H9 (cell line): ENCODE measurements at regions not wholly inside any gene's neighbourhood (a gene's known extent, or its start where the extent isn't known, plus 50 kb on each side); places are given as distances from the start of the nearest gene placed in this dataset.

ENCODE experiments used
- DNase-seq: peaks from one replicate; pipeline ENCODE4 v3.0.0-alpha.2; 2017
- H2AFZ ChIP-seq: one replicate; pipeline ENCODE4 v1.6.1; 2013; ENCODE audit warnings: mild to moderate bottlenecking, low read length, control low read depth, moderate library complexity
- H2AK5ac ChIP-seq: 2 replicates; pipeline ENCODE4 v1.6.1; 2013; ENCODE audit warnings: low read length, control low read depth, mixed read lengths; ENCODE audit not compliant: insufficient read length
- H2BK120ac ChIP-seq: one replicate; pipeline ENCODE4 v1.6.1; 2013; ENCODE audit warnings: low read depth, mild to moderate bottlenecking, low read length, control low read depth, inconsistent platforms; ENCODE audit not compliant: poor library complexity, severe bottlenecking
- H2BK12ac ChIP-seq: 2 replicates; pipeline ENCODE4 v1.6.1; 2013; ENCODE audit warnings: low read length, control low read depth, mixed read lengths, low read depth; ENCODE audit not compliant: insufficient read length
- H2BK15ac ChIP-seq: 2 replicates; pipeline ENCODE4 v1.6.1; 2013; ENCODE audit warnings: low read depth, low read length, control low read depth
- H2BK20ac ChIP-seq: one replicate; pipeline ENCODE4 v1.6.1; 2013; ENCODE audit warnings: low read depth, mild to moderate bottlenecking, low read length, control low read depth, inconsistent platforms; ENCODE audit not compliant: poor library complexity, severe bottlenecking
- H2BK5ac ChIP-seq: 2 replicates; pipeline ENCODE4 v1.6.1; 2013; ENCODE audit warnings: low read length, control low read depth, mixed read lengths; ENCODE audit not compliant: insufficient read length
- H3K14ac ChIP-seq: 2 replicates; pipeline ENCODE4 v1.6.1; 2013; ENCODE audit warnings: low read length, control low read depth; ENCODE audit not compliant: insufficient read depth
- H3K18ac ChIP-seq: 2 replicates; pipeline ENCODE4 v1.6.1; 2013; ENCODE audit warnings: low read depth, mild to moderate bottlenecking, mixed read lengths, low read length, control low read depth; ENCODE audit not compliant: insufficient read length
- H3K23ac ChIP-seq: 2 replicates; pipeline ENCODE4 v1.6.1; 2013; ENCODE audit warnings: low read length, control low read depth, mixed read lengths, low read depth; ENCODE audit not compliant: insufficient read length
- H3K23me2 ChIP-seq: 2 replicates; pipeline ENCODE4 v1.6.1; 2013; ENCODE audit warnings: low read depth, mild to moderate bottlenecking, mixed read lengths, low read length, control low read depth; ENCODE audit not compliant: insufficient read length, poor library complexity, severe bottlenecking
- H3K27ac ChIP-seq: 2 replicates; pipeline ENCODE4 v1.5.1; 2013; ENCODE audit warnings: low read length, control low read depth, mixed read lengths, low read depth; ENCODE audit not compliant: insufficient read length
- H3K27me3 ChIP-seq: 2 replicates; pipeline ENCODE4 v1.6.1; 2013; ENCODE audit warnings: low read length, control low read depth, inconsistent platforms; ENCODE audit not compliant: insufficient read depth
- H3K4ac ChIP-seq: 2 replicates; pipeline ENCODE4 v1.6.1; 2013; ENCODE audit warnings: low read depth, mild to moderate bottlenecking, control low read depth, inconsistent platforms, low read length, moderate library complexity
- H3K4me1 ChIP-seq: 2 replicates; pipeline ENCODE4 v1.6.1; 2013; ENCODE audit warnings: low read length, control low read depth, inconsistent platforms; ENCODE audit not compliant: insufficient read depth
- H3K4me2 ChIP-seq: 2 replicates; pipeline ENCODE4 v1.6.1; 2013; ENCODE audit warnings: low read length, control low read depth, mixed read lengths; ENCODE audit not compliant: insufficient read length, insufficient read depth
- H3K56ac ChIP-seq: 2 replicates; pipeline ENCODE4 v1.6.1; 2013; ENCODE audit warnings: low read depth, mild to moderate bottlenecking, mixed read lengths, low read length, control low read depth; ENCODE audit not compliant: insufficient read length
- H3K79me1 ChIP-seq: 2 replicates; pipeline ENCODE4 v1.6.1; 2013; ENCODE audit warnings: low read depth, mild to moderate bottlenecking, moderate library complexity, low read length, control low read depth, inconsistent platforms; ENCODE audit not compliant: insufficient read depth, poor library complexity, severe bottlenecking
- H3K79me2 ChIP-seq: 2 replicates; pipeline ENCODE4 v1.6.1; 2013; ENCODE audit warnings: low read length, control low read depth, inconsistent platforms; ENCODE audit not compliant: insufficient read depth
- H3K9ac ChIP-seq: 2 replicates; pipeline ENCODE4 v1.6.1; 2013; ENCODE audit warnings: low read length, control low read depth, mixed read lengths; ENCODE audit not compliant: insufficient read length; ENCODE audit errors: extremely low read depth
- H3K9me3 ChIP-seq: one replicate; pipeline ENCODE4 v1.6.1; 2013; ENCODE audit warnings: low read depth, low read length, inconsistent platforms; ENCODE audit not compliant: control insufficient read depth
- H3T11ph ChIP-seq: one replicate; pipeline ENCODE4 v1.6.1; 2013; ENCODE audit warnings: mild to moderate bottlenecking, low read length, control low read depth, inconsistent platforms
- H4K20me1 ChIP-seq: one replicate; pipeline ENCODE4 v1.6.1; 2013; ENCODE audit not compliant: control insufficient read depth, insufficient read length, insufficient read depth
- H4K5ac ChIP-seq: 2 replicates; pipeline ENCODE4 v1.6.1; 2013; ENCODE audit warnings: low read depth, mild to moderate bottlenecking, mixed read lengths, low read length, control low read depth; ENCODE audit not compliant: insufficient read length
- H4K8ac ChIP-seq: replicated peaks from 2 replicates; pipeline ENCODE4 v1.6.1; 2013; ENCODE audit warnings: low read length, control low read depth, mixed read lengths, low read depth; ENCODE audit not compliant: insufficient read length
- H4K91ac ChIP-seq: 2 replicates; pipeline ENCODE4 v1.6.1; 2013; ENCODE audit warnings: low read depth, mild to moderate bottlenecking, moderate library complexity, mixed read lengths, low read length, control low read depth; ENCODE audit not compliant: insufficient read length
- H3K27ac Mint-ChIP-seq, 3 experiments: 2 replicates in 2 of 3; 3 replicates in 1 of 3; pipeline ENCODE4 v1.8.0; 2020 to 2021; ENCODE audit warnings: mixed read lengths in 3 of 3, mild to moderate bottlenecking in 1 of 3, moderate library complexity in 1 of 3
- H3K27me3 Mint-ChIP-seq: 2 replicates; pipeline ENCODE4 v1.8.0; 2021; ENCODE audit warnings: low read depth, mild to moderate bottlenecking, moderate library complexity, mixed read lengths
- H3K36me3 Mint-ChIP-seq, 3 experiments: 2 replicates in 2 of 3; 3 replicates in 1 of 3; pipeline ENCODE4 v1.8.0; 2020 to 2021; ENCODE audit warnings: low read depth in 3 of 3, mixed read lengths in 3 of 3; ENCODE audit not compliant: insufficient read depth in 1 of 3
- H3K4me1 Mint-ChIP-seq, 2 experiments: 2 replicates each; pipeline ENCODE4 v1.8.0; 2020; ENCODE audit warnings: mixed read lengths in 2 of 2
- H3K4me3 Mint-ChIP-seq, 2 experiments: 2 replicates in 1 of 2; 3 replicates in 1 of 2; pipeline ENCODE4 v1.8.0; 2020 to 2021; ENCODE audit warnings: mild to moderate bottlenecking in 2 of 2, mixed read lengths in 2 of 2, moderate library complexity in 1 of 2
- H3K9me3 Mint-ChIP-seq, 2 experiments: 2 replicates in 1 of 2; 3 replicates in 1 of 2; pipeline ENCODE4 v1.8.0; 2020; ENCODE audit warnings: mild to moderate bottlenecking in 2 of 2, mixed read lengths in 2 of 2, moderate library complexity in 1 of 2
- WGBS: extraction: QIAGEN DNeasy Blood & Tissue Kit; methylation state at CpG from one replicate; pipeline ENCODE4 v1.1.7; 2013; ENCODE audit warnings: missing lambda C conversion rate, low lambda C conversion rate, mixed read lengths; ENCODE audit not compliant: insufficient read length; ENCODE audit errors: extremely low coverage; 5-methylcytosine and 5-hydroxymethylcytosine counted together
- TF ChIP-seq, protein P1 (sequence below): fragments of 200-600 bp; sonication (generic); conservative IDR thresholded peaks from 3 replicates; pipeline ENCODE4 v1.8.0; 2021; ENCODE audit warnings: antibody characterized with exemption, mild to moderate bottlenecking

- Mint-ChIP-seq H3K27me3 (no peaks in the 10 kb centered on the region), H3K27ac (no peak overlapping the region), H3K9me3 (peaks cover 2 to 5% of the 10 kb centered on the region in 2 experiments; a peak in 3 of 5 replicates), H3K4me1 (no peaks in the 10 kb centered on the region), H3K36me3 (no peaks in the 10 kb centered on the region; a peak in 2 of 7 replicates), H3K4me3 (no peak overlapping the region)
- Histone ChIP-seq H3K79me1 (no peaks in the 10 kb centered on the region), H2BK120ac (no peak overlapping the region), H3K9ac (no peak overlapping the region), H3K56ac (no peak overlapping the region), H3K27ac (no peak overlapping the region), H3K4ac (no peak overlapping the region), H2BK5ac (no peak overlapping the region), H3T11ph (no peak overlapping the region), H2BK12ac (no peak overlapping the region), H3K27me3 (no peaks in the 10 kb centered on the region), H2BK15ac (no peak overlapping the region), H3K4me2 (no peak overlapping the region), H4K20me1 (no peaks in the 10 kb centered on the region), H3K23me2 (no peaks in the 10 kb centered on the region), H3K79me2 (no peaks in the 10 kb centered on the region), H2AK5ac (no peak overlapping the region), H2BK20ac (no peak overlapping the region), H3K18ac (no peak overlapping the region), H4K5ac (no peak overlapping the region), H4K91ac (no peak overlapping the region), H3K4me1 (no peaks in the 10 kb centered on the region), H3K14ac (no peak overlapping the region), H3K9me3 (no peaks in the 10 kb centered on the region), H4K8ac (no peak overlapping the region), H2AFZ (no peak overlapping the region), H3K23ac (no peak overlapping the region)
- TF ChIP-seq, protein P1, sequence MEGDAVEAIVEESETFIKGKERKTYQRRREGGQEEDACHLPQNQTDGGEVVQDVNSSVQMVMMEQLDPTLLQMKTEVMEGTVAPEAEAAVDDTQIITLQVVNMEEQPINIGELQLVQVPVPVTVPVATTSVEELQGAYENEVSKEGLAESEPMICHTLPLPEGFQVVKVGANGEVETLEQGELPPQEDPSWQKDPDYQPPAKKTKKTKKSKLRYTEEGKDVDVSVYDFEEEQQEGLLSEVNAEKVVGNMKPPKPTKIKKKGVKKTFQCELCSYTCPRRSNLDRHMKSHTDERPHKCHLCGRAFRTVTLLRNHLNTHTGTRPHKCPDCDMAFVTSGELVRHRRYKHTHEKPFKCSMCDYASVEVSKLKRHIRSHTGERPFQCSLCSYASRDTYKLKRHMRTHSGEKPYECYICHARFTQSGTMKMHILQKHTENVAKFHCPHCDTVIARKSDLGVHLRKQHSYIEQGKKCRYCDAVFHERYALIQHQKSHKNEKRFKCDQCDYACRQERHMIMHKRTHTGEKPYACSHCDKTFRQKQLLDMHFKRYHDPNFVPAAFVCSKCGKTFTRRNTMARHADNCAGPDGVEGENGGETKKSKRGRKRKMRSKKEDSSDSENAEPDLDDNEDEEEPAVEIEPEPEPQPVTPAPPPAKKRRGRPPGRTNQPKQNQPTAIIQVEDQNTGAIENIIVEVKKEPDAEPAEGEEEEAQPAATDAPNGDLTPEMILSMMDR = no peak
- no CpG with 5 or more reads among the region's 1 CpG for WGBS
- no peak for DNase-seq
Measured at GRCh38 chr20:16145919-16146318, 427.3 kb downstream of the KIF16B start.
